H9 (cell line): ENCODE measurements at regions not wholly inside any gene's neighbourhood (a gene's known extent, or its start where the extent isn't known, plus 50 kb on each side); places are given as distances from the start of the nearest gene placed in this dataset.

Experiments used
- DNase-seq: peaks from one replicate; pipeline ENCODE4 v3.0.0-alpha.2; 2017
- H2AFZ ChIP-seq: one replicate; pipeline ENCODE4 v1.6.1; 2013; ENCODE audit warnings: mild to moderate bottlenecking, low read length, control low read depth, moderate library complexity
- H2AK5ac ChIP-seq: 2 replicates; pipeline ENCODE4 v1.6.1; 2013; ENCODE audit warnings: low read length, control low read depth, mixed read lengths; ENCODE audit not compliant: insufficient read length
- H2BK120ac ChIP-seq: one replicate; pipeline ENCODE4 v1.6.1; 2013; ENCODE audit warnings: low read depth, mild to moderate bottlenecking, low read length, control low read depth, inconsistent platforms; ENCODE audit not compliant: poor library complexity, severe bottlenecking
- H2BK12ac ChIP-seq: 2 replicates; pipeline ENCODE4 v1.6.1; 2013; ENCODE audit warnings: low read length, control low read depth, mixed read lengths, low read depth; ENCODE audit not compliant: insufficient read length
- H2BK15ac ChIP-seq: 2 replicates; pipeline ENCODE4 v1.6.1; 2013; ENCODE audit warnings: low read depth, low read length, control low read depth
- H2BK20ac ChIP-seq: one replicate; pipeline ENCODE4 v1.6.1; 2013; ENCODE audit warnings: low read depth, mild to moderate bottlenecking, low read length, control low read depth, inconsistent platforms; ENCODE audit not compliant: poor library complexity, severe bottlenecking
- H2BK5ac ChIP-seq: 2 replicates; pipeline ENCODE4 v1.6.1; 2013; ENCODE audit warnings: low read length, control low read depth, mixed read lengths; ENCODE audit not compliant: insufficient read length
- H3K14ac ChIP-seq: 2 replicates; pipeline ENCODE4 v1.6.1; 2013; ENCODE audit warnings: low read length, control low read depth; ENCODE audit not compliant: insufficient read depth
- H3K18ac ChIP-seq: 2 replicates; pipeline ENCODE4 v1.6.1; 2013; ENCODE audit warnings: low read depth, mild to moderate bottlenecking, mixed read lengths, low read length, control low read depth; ENCODE audit not compliant: insufficient read length
- H3K23ac ChIP-seq: 2 replicates; pipeline ENCODE4 v1.6.1; 2013; ENCODE audit warnings: low read length, control low read depth, mixed read lengths, low read depth; ENCODE audit not compliant: insufficient read length
- H3K23me2 ChIP-seq: 2 replicates; pipeline ENCODE4 v1.6.1; 2013; ENCODE audit warnings: low read depth, mild to moderate bottlenecking, mixed read lengths, low read length, control low read depth; ENCODE audit not compliant: insufficient read length, poor library complexity, severe bottlenecking
- H3K27ac ChIP-seq: 2 replicates; pipeline ENCODE4 v1.5.1; 2013; ENCODE audit warnings: low read length, control low read depth, mixed read lengths, low read depth; ENCODE audit not compliant: insufficient read length
- H3K27me3 ChIP-seq: 2 replicates; pipeline ENCODE4 v1.6.1; 2013; ENCODE audit warnings: low read length, control low read depth, inconsistent platforms; ENCODE audit not compliant: insufficient read depth
- H3K4ac ChIP-seq: 2 replicates; pipeline ENCODE4 v1.6.1; 2013; ENCODE audit warnings: low read depth, mild to moderate bottlenecking, control low read depth, inconsistent platforms, low read length, moderate library complexity
- H3K4me1 ChIP-seq: 2 replicates; pipeline ENCODE4 v1.6.1; 2013; ENCODE audit warnings: low read length, control low read depth, inconsistent platforms; ENCODE audit not compliant: insufficient read depth
- H3K4me2 ChIP-seq: 2 replicates; pipeline ENCODE4 v1.6.1; 2013; ENCODE audit warnings: low read length, control low read depth, mixed read lengths; ENCODE audit not compliant: insufficient read length, insufficient read depth
- H3K56ac ChIP-seq: 2 replicates; pipeline ENCODE4 v1.6.1; 2013; ENCODE audit warnings: low read depth, mild to moderate bottlenecking, mixed read lengths, low read length, control low read depth; ENCODE audit not compliant: insufficient read length
- H3K79me1 ChIP-seq: 2 replicates; pipeline ENCODE4 v1.6.1; 2013; ENCODE audit warnings: low read depth, mild to moderate bottlenecking, moderate library complexity, low read length, control low read depth, inconsistent platforms; ENCODE audit not compliant: insufficient read depth, poor library complexity, severe bottlenecking
- H3K79me2 ChIP-seq: 2 replicates; pipeline ENCODE4 v1.6.1; 2013; ENCODE audit warnings: low read length, control low read depth, inconsistent platforms; ENCODE audit not compliant: insufficient read depth
- H3K9ac ChIP-seq: 2 replicates; pipeline ENCODE4 v1.6.1; 2013; ENCODE audit warnings: low read length, control low read depth, mixed read lengths; ENCODE audit not compliant: insufficient read length; ENCODE audit errors: extremely low read depth
- H3K9me3 ChIP-seq: one replicate; pipeline ENCODE4 v1.6.1; 2013; ENCODE audit warnings: low read depth, low read length, inconsistent platforms; ENCODE audit not compliant: control insufficient read depth
- H3T11ph ChIP-seq: one replicate; pipeline ENCODE4 v1.6.1; 2013; ENCODE audit warnings: mild to moderate bottlenecking, low read length, control low read depth, inconsistent platforms
- H4K20me1 ChIP-seq: one replicate; pipeline ENCODE4 v1.6.1; 2013; ENCODE audit not compliant: control insufficient read depth, insufficient read length, insufficient read depth
- H4K5ac ChIP-seq: 2 replicates; pipeline ENCODE4 v1.6.1; 2013; ENCODE audit warnings: low read depth, mild to moderate bottlenecking, mixed read lengths, low read length, control low read depth; ENCODE audit not compliant: insufficient read length
- H4K8ac ChIP-seq: replicated peaks from 2 replicates; pipeline ENCODE4 v1.6.1; 2013; ENCODE audit warnings: low read length, control low read depth, mixed read lengths, low read depth; ENCODE audit not compliant: insufficient read length
- H4K91ac ChIP-seq: 2 replicates; pipeline ENCODE4 v1.6.1; 2013; ENCODE audit warnings: low read depth, mild to moderate bottlenecking, moderate library complexity, mixed read lengths, low read length, control low read depth; ENCODE audit not compliant: insufficient read length
- H3K27ac Mint-ChIP-seq, 3 experiments: 2 replicates in 2 of 3; 3 replicates in 1 of 3; pipeline ENCODE4 v1.8.0; 2020 to 2021; ENCODE audit warnings: mixed read lengths in 3 of 3, mild to moderate bottlenecking in 1 of 3, moderate library complexity in 1 of 3
- H3K27me3 Mint-ChIP-seq: 2 replicates; pipeline ENCODE4 v1.8.0; 2021; ENCODE audit warnings: low read depth, mild to moderate bottlenecking, moderate library complexity, mixed read lengths
- H3K36me3 Mint-ChIP-seq, 3 experiments: 2 replicates in 2 of 3; 3 replicates in 1 of 3; pipeline ENCODE4 v1.8.0; 2020 to 2021; ENCODE audit warnings: low read depth in 3 of 3, mixed read lengths in 3 of 3; ENCODE audit not compliant: insufficient read depth in 1 of 3
- H3K4me1 Mint-ChIP-seq, 2 experiments: 2 replicates each; pipeline ENCODE4 v1.8.0; 2020; ENCODE audit warnings: mixed read lengths in 2 of 2
- H3K4me3 Mint-ChIP-seq, 2 experiments: 2 replicates in 1 of 2; 3 replicates in 1 of 2; pipeline ENCODE4 v1.8.0; 2020 to 2021; ENCODE audit warnings: mild to moderate bottlenecking in 2 of 2, mixed read lengths in 2 of 2, moderate library complexity in 1 of 2
- H3K9me3 Mint-ChIP-seq, 2 experiments: 2 replicates in 1 of 2; 3 replicates in 1 of 2; pipeline ENCODE4 v1.8.0; 2020; ENCODE audit warnings: mild to moderate bottlenecking in 2 of 2, mixed read lengths in 2 of 2, moderate library complexity in 1 of 2
- TF ChIP-seq, protein P1 (sequence below): fragments of 200-600 bp; sonication (generic); conservative IDR thresholded peaks from 3 replicates; pipeline ENCODE4 v1.8.0; 2021; ENCODE audit warnings: antibody characterized with exemption, mild to moderate bottlenecking

DNA sequence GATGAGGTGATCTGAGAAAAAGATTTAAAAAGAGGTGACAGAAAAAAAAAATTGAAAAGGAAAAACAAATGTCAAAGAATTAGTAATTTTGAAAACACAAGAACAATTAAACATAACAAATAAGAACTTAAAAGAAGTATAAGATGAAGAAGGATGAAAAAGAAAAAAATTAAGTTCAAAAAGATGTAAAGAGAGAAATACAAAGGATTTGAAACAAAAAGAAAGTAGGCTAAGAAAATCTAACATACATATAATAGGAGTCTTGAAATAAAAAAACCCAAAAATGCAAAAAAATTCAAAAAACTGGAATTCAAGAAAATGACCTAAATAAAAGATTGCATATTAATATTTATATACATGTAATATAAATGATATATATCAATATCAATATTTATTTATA, 949.2 kb downstream of the MCTP2 start:
- Histone ChIP-seq H2BK120ac (no peak overlapping the region), H2BK12ac (no peak overlapping the region), H3T11ph (no peak overlapping the region), H2BK20ac (no peak overlapping the region), H3K56ac (no peak overlapping the region), H3K79me2 (no peaks in the 10 kb centered on the region), H3K4ac (no peak overlapping the region), H2BK15ac (no peak overlapping the region), H3K79me1 (no peaks in the 10 kb centered on the region), H4K20me1 (no peaks in the 10 kb centered on the region), H3K23me2 (no peaks in the 10 kb centered on the region), H3K9me3 (no peaks in the 10 kb centered on the region), H3K27ac (no peak overlapping the region), H4K8ac (no peak overlapping the region), H3K18ac (no peak overlapping the region), H2BK5ac (no peak overlapping the region), H3K27me3 (no peaks in the 10 kb centered on the region), H3K4me2 (no peak overlapping the region), H2AFZ (no peak overlapping the region), H4K5ac (no peak overlapping the region), H3K23ac (no peak overlapping the region), H4K91ac (no peak overlapping the region), H3K4me1 (no peaks in the 10 kb centered on the region), H2AK5ac (no peak overlapping the region), H3K14ac (no peak overlapping the region), H3K9ac (no peak overlapping the region)
- no peak overlapping the region for H3K27ac Mint-ChIP-seq
- peaks cover 18 to 22% of the 10 kb centered on the region in 2 experiments for H3K9me3 Mint-ChIP-seq
- H3K4me1 Mint-ChIP-seq = no peaks in the 10 kb centered on the region
- TF ChIP-seq, protein P1, sequence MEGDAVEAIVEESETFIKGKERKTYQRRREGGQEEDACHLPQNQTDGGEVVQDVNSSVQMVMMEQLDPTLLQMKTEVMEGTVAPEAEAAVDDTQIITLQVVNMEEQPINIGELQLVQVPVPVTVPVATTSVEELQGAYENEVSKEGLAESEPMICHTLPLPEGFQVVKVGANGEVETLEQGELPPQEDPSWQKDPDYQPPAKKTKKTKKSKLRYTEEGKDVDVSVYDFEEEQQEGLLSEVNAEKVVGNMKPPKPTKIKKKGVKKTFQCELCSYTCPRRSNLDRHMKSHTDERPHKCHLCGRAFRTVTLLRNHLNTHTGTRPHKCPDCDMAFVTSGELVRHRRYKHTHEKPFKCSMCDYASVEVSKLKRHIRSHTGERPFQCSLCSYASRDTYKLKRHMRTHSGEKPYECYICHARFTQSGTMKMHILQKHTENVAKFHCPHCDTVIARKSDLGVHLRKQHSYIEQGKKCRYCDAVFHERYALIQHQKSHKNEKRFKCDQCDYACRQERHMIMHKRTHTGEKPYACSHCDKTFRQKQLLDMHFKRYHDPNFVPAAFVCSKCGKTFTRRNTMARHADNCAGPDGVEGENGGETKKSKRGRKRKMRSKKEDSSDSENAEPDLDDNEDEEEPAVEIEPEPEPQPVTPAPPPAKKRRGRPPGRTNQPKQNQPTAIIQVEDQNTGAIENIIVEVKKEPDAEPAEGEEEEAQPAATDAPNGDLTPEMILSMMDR = no peak
- no peak for DNase-seq
- peaks cover 3 to 20% (median 10%) of the 10 kb centered on the region in 3 experiments for H3K36me3 Mint-ChIP-seq
- H3K27me3 Mint-ChIP-seq = no peaks in the 10 kb centered on the region
- no peak overlapping the region for H3K4me3 Mint-ChIP-seq
